Stimulated activated CD4-positive, alpha-beta T cell treated with anti-CD3 and anti-CD28 coated beads, TNF-alpha, amount 100 ng/mL, for 1 hour (primary cell): ENCODE measurements at regions not wholly inside any gene's neighbourhood (a gene's known extent, or its start where the extent isn't known, plus 50 kb on each side); places are given as distances from the start of the nearest gene placed in this dataset.
"Not testable (repeated sequence)": the region's sequence is repeated elsewhere in the genome, so short reads cannot be mapped to it uniquely, and the experiment has no call there.

Experiments
- DNase-seq, 3 donors: peaks; one replicate each; pipeline ENCODE4 v3.0.0-alpha.2; 2020; ENCODE audit warnings: low read depth in 3 of 3, low spot score in 1 of 3

DNA sequence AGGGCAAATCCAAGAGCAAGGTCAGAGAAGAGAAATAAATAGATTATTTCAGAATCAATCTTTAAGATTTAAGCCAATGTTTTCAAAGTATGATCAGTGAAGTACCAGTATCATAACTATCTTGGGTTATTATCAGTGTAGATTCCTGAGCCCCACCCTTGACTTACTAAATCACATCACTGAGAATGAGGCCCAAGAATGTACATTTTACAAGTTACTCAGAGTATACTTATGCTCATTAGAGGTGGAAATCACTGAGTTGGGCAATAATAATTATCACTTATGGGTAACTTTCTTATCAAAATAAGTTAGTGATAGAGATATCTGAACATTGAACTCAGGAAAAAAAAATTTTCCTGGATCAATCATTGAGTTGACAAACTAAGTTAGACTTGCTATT is 121.6 kb upstream of the NOCT start:
- no peak for DNase-seq

DNA sequence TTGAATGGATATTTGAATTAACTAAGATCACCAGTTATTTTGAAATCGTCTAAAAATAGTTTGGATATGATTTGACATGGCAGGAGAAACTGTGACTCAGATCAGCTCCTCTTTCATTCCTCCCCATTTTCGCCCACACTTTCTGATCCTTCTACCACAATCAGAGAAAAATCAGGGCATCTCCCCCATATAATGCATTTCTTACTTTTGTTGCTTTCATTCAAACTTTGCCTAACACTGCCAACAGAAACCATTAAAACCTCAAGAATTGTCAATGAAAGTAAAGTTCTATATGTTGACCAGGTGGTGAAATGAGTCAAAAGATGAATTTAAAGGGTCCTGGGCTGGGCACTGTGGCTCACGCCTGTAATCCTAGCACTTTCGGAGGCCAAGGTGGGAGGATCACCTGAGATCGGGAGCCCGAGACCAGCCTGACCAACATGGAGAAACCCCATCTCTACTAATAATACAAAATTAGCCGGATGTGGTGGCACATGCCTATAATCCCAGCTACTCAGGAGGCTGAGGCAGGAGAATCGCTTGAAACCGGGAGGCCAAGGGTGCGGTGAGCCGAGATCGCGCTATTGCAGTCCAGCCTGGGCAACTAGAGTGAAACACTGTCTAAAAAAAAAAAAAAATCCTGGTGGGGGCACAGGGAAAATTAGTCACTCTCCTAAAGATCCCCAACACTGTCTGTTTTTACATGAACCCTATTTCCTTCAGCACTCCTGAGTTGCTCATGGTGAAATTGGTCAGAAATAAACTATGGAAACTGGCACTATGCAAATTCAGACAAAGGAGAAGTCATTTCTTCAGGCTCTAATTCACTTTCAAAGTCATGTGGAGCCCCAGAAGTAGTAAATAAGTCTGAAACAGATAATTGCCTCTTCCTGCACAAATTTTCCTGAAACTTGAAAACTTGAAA is 122.8 kb upstream of the NOCT start:
- DNase-seq = no peak

DNA sequence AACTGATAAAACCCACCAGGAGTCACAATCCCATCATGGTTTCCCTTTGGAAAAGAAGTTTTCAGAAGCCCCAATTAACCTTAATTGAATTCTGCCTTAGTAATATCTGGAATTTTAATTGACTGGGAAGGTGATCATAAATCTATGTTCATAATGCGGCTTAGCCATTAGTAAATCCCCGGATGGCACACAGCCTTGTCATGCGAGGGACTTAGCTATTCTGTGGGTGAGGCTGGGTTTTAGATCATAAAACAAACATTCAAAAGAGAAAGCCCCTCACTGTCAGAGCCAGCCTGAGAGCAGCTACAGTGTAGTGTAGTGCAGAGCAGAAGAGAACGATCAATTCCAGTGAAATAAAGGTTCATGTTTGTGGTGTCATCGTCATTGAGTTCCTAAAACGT is 124.0 kb upstream of the NOCT start:
- DNase-seq = no peak

DNA sequence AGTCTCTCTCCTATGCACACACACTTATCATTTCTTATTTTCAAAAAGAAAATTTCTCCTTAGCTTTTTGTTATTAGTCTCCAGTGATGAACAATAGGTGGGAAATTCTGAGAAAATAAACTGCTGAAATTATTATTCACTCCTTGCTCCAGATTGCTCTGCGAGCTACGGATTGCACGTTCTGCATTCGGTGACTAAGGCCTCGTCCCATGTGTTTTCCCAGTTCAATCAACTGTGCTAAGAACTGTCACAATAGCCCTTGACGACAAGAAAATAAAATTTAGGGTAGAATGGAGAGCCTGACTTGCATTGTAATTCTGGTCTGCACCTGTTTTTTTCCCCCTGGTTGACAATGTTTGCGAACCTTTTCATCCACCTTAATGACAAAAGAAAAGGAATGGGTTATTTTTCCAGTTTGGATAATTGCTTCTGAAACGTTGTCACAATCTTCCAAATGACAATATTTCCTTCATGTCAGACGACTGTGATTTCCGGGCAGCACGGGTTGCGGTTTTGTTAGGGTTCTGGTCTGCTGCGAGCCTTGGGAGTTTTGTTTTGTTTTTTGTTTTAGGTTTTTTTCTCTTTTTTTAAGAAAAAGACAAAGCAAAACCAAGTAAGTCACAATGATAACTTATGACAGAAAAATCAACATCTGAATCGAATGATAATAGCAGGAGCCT is 124.5 kb upstream of the NOCT start:
- DNase-seq = no peak

DNA sequence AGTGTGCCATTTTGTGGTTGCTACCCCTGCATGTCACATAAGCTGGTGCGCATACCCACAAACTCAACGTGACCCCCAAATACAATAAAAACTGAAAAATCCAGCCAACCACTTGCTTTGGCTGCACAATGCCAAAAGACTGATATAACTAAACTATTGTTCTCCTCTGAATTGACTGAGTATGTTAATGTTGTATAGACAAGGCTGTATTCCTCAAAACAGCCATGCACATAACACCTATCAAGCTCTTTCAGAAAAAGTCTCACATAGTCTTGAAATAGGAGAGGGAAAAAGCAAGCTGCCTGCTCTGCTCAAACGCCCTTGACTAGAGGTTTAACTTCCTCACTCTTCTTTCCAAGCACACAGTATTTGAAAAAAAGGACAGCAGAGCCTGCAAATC is 126.4 kb upstream of the NOCT start:
- DNase-seq = no peak

DNA sequence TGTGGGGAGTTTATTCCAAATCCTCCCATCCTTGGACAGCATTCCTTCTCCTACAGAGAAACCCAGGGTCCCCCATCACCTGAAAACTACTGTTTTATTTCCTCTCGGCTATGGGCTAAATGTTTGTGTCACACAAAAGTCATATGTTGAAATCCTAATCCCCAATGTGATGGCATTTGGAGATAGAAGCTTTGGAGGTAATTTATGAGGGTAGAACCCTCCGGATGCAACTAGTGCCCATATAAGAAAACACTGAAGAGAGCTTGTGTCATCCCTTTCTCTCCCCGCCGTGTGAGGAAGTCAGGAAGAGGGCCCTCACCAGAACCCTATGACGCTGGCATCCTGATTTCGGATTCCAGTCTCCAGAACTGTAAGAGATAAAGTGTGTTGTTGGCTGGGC is 127.8 kb upstream of the NOCT start:
- no peak for DNase-seq

DNA sequence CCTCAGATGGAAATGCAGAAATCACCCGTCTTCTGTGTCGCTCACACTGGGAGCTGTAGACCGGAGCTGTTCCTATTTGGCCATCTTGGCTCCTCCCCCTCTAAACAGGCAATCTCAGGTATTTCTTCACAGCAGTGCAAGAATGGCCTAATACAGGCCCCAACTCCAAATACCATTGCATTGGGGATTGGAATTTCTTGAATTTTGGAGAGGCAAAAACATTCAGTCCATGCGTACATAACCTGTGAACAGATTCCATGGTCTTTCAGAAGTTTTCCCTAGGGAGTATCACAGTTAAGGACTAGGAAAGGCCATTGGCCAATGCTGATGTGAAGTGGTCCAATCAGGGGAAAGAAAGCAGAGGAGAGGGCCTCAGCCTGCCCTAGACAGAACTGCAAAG is 128.2 kb upstream of the NOCT start:
- DNase-seq = no peak

DNA sequence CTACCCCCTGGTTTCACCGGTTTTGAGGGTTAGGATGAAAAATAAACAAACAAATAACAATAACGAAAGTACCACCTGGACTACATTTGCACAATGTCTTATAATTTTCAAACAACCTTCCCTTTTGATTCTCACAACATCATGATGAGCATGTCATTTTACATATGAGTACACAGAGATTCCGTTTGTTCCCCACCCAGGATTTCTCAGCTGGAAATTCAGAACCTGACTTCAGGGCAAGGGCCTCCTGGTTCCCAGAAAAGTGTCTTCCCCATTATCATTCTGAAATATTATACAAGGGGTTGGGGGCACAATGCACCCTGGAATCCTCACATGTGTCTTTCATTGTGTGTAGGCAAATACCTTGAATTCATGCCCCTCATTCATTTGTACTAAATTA is 135.8 kb upstream of the NOCT start:
- DNase-seq = no peak

DNA sequence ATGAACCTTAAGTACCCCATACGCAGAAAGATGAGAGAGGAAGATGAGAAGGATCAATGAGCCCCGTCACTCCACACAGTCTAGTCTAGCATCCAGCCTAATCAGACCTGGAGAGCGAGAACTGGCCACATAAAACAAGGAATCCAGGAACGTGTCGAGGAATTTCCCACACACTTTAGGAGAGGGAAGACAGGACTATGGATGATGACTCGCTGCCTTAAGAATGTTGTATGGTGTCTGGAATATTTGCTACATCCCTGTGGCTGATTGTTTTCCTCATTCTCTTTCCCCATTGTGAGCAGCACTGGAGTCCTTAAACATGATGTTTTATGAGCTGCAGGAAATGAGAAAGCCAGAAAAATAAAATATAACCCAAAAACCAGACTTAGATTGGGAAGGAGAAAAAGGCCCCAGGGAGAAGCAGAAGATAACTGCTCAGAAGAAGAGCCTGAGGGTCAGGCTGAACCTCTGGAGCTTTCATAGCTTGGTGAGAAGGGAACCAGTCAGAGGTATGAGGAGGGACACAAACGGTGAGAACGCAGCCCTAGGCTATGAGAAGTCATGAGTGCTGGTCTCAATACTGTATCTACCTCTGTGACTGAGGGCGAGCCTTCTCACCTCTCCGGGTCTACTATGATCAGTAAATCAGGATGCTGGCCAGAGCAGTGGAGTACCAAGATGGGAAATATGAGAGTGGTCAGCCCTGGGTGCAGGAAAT is 139.5 kb upstream of the NOCT start:
- no peak for DNase-seq

DNA sequence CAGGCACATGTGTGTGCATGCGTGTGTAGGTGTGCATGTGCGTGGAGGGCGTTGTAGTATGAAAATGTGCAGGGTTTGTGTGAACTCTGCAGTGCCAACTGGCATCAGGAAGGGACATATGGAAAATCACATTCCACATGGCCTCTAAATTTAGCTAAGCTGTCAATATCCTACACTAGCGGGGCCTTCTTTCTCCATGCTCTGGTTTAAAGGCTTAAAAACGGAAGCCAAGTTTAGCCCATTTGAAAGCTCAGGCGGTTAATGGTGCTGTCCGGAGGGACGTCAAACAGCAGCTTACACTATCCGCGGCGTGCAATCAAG is 144.1 kb upstream of the NOCT start:
- no peak for DNase-seq

DNA sequence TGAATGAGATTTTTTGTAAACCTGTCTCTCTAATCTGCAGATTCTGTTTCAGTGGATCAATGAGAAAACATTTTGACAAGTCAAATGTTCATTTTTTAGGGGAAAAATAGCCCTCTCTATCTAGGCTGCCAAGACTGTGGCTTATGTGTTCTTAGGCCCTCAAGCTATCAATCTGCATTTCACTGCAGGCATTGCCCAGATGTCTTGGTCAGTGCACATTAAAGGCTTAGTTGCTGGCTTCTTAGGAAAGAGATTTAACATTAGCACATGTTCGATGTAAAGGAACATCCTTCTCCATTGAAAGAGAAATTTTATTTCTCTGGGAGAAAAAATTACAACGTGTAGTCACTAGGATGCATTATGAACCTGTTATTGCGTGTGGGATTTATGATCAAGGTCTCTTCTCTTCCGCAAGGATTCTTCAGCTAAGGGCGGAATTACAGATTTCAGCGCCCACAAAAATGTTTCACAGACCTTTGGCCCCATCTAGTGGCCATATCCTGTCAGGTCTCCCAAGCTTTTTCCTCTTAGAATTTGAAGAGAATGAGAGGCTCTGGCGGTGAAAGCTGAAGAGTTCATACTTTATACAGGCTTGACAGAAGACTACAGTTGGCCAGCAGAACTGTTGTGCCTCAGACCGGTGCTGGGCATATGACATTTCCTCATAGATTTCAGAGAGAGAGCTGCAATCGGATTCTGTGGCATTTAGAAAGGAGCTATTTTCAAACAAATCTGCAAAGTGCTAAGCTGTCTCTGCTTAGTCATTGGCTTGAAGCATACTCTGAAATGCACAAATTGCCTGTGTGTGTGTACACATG is 144.6 kb upstream of the NOCT start:
- DNase-seq = peak in 1 of 3 donors; percentile 15

DNA sequence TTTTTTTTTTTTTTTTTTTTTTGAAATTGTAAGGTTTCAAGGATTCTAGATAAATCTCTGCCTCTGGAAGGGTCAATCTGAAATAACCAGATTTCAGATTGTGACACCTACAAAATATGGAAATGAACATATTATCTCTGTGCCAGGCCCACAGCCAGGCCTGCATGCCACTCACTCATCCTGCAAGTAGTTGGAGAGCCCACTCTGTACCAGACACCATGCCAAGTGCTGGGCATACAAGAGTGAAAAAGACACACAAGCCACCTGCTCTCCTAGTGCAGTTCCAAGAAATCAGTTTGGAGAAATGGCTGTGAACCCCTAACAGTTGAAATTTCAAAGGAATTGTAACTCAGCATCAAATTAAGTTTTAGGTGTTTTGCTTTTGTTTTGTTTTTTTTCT is 145.9 kb upstream of the NOCT start:
- DNase-seq = no peak

DNA sequence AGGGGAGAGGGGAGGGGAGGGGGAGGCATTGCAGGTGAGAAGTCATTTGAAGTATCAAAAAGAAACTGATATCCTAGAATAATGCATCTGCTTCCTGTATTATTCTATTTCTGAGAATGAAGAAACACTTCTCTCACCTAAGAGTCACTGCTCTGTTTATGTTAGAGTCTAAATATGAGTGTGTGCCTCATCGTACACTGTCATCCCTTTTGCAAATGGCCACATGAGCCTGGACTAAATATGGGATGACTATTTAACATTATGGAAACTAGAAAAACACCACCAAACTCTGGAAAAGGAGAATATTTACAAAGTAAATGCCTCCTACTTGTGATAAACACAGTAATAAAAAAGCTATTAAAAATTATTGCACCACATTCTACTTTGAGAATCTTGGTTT is 146.4 kb upstream of the NOCT start:
- no peak for DNase-seq

DNA sequence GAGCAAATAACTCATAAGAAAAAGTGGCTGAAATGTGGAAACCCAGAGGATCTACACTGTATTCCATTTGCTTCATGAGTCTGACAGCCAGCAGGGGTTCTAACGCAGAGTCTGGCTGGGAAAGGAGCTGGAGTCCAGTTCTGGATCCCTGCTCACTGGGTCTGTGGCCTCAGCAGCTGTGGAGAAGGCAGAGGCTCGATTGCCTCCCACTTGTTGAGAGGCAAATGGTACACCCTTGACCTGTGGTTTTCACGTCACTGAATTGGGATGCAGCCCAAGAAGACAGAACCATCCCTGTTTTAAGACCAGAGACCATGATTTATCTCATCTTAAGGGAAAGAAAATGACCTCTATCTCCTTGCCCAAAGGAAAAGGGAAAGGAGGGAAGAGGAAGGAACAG is 147.0 kb upstream of the NOCT start:
- DNase-seq = no peak

DNA sequence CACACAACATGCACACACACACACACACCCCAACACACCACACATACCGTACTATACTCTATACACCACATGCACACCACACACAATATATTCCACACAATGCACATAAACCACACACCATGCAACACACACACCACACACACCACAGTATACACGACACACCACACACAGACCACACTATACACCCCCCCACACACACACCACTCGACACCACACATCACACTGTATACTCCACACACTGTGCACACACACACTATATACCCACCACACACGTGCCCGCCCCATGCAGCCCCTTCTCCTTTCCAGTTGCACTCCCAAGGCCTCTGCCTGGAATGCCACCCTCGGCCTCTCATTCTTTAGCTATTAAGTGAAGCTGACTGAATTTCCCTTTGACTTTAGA is 148.2 kb upstream of the NOCT start:
- no peak for DNase-seq

DNA sequence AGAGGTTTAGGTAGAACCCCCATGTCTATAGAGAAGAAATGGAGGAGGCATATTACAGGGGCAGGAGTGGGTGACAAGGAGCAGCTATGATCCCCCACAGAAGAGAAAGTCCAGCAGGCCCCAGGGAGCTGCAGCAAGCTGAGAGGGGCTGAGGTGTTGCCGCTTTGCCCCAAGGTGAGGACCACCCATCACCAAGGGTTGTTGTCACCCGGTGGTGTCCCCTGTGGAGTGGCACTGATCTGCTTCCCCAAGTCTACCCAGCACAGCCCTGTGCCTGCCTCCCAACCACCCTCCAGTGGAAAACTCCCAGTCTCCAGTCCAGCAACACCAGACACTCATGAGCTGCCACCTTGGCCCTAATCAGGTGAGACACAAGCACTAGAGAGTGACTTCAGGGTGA is 149.3 kb upstream of the NOCT start:
- DNase-seq = no peak

DNA sequence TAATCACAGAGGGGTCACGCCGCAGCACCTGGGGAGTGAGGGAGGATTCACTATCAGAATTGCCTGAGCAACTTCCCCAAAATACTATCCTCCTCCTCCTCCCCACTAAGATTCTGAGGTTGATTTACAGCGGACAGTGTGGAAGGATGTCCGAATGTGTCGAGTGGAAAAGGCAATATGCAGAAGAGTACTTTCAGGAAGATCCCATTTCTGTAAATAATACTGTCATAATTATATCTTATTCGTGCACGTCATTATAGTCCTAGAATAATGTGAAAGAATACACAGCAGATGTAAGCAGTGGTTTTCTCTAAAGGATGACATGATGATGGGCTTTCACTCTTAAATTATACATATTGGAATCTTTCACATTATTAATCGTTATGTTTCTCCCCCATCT is 149.8 kb upstream of the NOCT start:
- DNase-seq = no peak

DNA sequence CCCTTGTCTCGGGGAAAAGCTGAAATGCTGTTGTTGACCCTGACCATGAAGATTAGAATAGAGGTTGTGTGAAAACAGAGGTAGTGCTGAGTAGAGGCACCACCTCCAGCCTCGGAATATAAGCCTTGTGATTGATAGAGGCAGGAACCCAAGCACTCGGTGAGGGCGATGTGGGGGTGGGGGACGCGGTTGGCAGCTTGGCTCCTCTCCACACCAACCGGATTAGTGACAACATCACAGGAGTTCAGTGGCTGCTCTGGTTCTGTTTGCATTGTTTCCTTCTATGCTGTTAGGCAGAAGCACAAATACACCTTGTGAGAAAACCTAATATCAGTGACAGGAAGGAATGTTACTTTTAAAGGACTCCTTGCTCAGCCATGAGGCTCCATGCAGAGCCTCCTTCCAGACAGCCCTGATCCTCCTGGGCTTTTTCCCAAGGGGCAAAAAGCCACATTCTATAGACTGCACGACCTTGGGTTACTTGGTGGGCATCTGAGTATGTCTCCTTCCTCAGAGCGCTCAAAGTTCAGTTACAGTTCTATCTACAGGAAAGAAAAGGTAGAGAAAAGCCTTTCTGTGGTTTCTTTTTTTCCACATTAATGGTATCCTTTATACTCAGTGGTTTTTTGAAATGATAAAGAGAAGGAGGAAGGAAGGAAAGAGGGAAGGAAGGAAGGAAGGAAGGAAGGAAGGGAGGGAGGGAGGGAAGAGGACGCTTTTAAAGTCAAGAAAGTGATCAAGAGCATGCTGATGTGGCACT is 150.4 kb upstream of the NOCT start:
- no peak for DNase-seq

DNA sequence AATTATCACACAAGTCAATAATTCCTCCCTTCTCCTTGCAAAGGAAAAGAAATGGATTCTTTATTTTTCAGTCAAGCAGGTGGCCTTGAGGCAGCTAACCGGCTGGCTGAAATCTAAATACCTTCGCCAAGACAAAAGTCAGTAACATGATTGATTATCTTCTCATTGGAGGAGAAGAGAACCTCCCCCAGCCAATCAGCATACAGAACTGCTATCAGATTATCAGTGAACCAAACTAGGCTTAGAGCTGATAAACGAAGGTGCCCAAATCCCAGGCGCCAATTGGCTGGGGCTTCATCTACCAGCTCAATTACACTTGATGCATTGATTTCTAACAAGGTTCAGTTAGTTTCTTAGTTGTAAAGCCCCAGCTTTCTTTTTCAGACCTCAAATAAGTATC is 152.4 kb upstream of the NOCT start:
- DNase-seq = no peak

DNA sequence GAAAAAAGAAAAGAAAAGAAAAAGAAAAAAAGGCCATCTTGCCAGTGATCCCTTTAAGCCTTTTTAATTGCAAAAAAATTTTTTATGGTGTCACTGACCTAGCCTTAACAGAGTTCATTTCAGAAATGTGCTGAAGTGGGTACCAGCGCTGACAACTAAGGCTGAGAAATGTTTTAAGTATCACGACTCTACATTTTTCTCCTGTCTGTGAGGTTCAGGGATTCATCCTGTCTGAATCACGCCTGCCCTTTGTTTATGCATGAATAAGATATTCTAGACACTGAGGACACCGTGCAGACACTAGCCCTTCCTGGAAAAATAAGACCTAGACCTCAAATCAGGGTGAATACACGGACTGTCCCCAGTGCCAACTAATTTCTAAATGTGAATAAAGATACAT is 154.4 kb upstream of the NOCT start:
- DNase-seq = no peak

DNA sequence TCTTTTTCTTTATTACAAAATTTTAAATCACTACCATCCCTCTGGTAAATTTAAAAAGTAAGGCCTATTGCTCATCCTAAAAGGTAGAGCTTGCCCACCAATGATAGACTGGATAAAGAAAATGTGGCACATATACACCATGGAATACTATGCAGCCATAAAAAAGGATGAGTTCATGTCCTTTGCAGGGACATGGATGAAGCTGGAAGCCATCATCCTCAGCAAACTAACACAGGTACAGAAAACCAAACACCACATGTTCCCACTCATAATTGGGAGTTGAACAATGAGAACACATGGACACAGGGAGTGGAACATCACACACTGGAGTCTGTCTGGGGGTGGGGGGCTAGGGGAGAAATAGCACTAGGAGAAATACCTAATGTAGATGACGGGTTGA is 155.2 kb upstream of the NOCT start:
- DNase-seq = not testable (repeated sequence)
